NOMO-1 treated with dmso at 0.1 percent for 144 hours (cell line): ENCODE measurements at regions not wholly inside any gene's neighbourhood (a gene's known extent, or its start where the extent isn't known, plus 50 kb on each side); places are given as distances from the start of the nearest gene placed in this dataset.
"Not testable (repeated sequence)": the region's sequence is repeated elsewhere in the genome, so short reads cannot be mapped to it uniquely, and the experiment has no call there.

ENCODE experiments used
- DNase-seq: peaks from one replicate; lab custom pipeline; 2025; ENCODE audit not compliant: unreplicated experiment; lab: John Stamatoyannopoulos, UW

DNA sequence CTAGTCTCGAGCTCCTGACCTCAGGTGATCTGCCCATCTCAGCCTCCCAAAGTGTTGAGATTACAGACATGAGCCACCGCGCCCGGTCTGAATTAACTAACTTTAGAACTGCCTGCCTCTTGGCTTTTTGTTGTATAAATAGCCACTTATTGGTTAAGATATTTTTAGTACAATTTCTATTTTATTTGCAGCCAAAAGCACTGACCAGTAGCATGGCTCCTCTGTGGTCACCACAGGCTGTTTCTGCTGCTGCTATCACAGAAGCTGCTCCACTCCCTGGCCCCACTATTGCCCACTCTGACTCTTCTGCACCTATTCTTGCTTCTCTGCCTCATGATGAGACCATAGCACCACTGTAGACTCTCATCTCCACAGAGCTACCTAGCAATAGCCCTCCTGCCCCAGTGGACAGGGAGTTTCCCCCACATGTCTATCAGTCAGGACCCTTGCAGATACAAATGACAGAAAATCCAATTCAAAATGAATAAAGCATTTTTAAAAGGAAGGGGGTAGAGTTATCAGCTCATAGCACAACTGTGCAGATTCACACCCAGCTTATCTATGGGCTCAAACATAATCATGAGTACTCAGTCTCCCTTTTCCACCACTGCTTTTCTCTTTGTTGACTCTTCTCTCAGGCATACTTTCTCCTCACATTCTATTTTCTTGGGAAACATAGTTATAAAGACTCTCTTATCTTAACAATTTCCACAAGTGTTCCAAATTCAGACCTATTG lies 151.8 kb upstream of the EPB41L4A start:
- DNase-seq = no peak

DNA sequence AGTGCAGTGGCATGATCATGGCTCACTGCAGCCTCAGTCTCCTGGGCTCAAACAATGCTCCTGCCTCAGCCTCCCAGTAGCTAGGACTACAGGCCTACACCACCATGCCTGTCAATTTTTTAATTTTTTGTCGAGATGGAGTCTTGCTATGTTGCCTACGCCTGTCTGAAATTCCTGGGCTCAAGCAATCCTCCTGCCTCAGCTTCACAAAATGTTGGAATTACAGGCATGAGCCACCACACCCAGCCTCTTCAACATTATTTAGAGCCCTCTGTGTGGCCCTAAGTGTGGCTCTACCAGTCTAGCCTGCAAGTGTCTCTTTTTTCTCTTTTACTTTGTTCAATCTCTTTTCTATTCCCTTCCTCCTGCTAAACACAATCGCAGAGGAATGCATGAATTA lies 154.4 kb upstream of the EPB41L4A start:
- no peak for DNase-seq

DNA sequence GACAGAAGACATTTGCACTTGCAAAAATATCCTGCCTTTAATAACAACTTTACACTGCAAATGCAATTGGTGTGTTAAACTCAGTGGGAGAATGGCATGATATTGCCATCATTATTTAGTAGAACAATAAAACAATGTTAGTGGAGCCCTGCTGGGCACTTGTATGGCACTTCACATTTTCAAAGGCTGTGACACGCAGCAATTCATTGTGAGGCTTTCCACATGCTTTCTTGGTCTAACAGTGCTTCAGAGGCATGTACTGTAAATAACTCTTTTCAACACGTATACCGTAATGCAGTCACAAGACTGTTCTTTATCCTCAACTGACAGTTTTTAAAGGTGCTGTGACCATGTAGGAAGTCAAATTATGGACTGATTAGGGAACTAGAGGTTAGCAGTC lies 155.5 kb upstream of the EPB41L4A start:
- no peak for DNase-seq

DNA sequence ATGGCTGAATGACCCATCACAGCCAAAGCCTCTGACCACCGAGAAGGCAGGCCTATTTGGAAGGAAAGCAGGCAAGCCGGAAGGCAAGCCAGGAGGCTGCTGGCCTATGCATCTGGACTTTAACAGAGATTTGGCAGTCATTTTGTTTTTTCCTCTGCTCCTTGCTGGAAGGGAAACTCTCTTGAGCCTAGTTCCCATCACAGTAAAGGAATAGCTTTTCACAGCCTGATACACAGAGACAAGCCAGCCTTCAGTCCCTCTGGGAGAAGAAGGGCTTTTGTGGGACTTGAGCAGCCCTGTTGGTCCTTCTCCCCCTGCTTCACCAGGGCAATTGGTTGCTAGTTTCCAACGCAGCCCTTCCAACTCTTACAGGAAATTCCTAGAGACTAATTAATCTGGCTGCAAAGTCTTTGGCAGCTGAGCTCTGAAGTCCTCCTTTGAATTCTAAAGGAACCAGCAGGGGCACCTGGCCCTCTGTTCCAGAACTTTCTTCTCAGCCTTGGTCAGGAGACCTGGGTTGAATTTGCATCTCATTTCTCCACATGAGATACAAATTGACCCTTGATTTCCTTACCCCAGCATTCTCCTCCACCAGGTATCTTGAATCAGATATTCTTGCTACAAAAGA lies 157.3 kb upstream of the EPB41L4A start:
- no peak for DNase-seq

DNA sequence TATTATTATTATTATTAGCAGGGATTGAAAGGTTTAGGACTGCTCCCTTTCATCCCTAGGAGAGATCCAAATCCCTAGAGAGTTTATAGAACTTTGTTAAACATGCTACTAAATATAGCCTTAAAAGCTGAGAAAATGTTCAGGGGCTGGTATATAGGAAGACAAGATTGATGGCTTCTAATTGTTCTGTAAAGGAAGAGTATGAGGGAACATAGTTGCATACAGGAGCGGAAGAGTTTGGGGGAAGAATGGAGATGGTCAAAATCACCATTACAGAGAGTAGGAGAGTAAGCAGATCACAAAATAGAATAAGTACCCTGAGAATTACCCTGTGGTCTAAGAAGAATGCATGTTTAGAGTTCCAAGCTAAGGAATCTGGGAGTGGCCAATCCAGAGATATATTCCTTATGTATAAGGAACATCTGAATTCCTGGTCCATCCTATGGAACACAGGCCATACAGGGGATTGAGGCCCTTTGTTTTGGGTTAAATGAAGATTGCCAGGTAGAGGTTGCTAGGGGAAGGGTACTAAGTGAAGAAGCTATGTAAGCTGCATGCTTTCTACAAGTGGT lies 158.0 kb upstream of the APC start:
- DNase-seq = no peak

DNA sequence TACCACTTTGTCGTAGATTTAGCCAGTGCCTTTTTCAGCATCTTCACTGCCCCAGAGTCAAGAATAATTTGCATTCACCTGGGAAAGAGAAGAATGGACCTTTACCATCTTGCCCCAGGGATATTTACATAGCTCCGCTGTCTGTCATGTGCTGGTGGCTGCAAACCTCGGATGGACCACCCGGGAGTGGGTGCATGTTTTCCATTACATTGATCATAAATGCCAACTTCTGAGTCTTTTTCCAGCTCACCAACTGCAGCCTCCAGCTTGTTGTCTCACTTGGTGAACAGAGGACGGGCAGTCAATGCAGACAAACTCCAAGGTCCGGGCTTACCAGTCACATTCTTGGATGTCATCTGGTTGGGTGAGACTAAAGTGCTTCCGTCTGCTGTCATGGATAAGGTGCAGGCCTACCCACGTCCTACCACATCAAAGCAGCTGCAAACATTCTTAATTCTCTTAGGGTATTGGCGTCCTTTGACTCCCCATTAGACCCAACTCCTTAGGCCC lies 155.8 kb upstream of the APC start:
- DNase-seq = no peak

DNA sequence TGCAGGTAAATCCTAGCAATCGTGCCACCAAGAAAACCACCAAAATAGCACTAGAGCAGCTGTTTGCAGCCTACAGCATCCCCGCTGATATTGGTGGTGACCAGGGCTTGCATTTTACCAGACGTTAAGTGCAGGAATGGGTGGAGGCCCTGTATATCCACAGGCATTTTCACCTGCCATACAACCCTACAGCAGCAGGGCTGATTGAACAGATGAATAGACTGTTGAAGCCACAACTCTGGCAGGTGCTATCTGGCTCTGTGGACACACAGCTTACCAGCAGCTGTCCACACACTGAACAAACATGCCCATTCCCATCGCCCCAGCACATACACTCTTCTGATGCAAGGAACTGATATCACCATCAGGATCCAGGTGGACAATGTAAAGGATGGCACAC lies 154.5 kb upstream of the APC start:
- DNase-seq = no peak

DNA sequence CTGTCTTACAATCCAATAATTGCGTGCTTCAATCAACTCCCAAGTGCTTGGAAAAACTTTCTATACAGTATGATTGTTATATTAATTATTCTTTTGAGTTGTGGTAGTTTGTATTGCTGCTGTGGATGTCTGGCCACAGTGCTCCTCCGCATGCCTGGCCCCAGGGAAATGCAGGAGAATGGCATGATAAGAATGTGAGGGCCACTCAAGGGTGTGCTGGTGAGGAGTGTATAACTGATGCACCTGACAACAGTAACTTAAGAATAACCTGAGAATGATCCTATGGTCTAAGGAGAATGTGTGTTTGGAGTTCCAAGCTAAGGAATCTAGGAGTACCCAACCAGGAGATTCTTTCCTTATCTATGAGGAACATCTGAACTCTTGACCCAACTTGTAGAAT lies 152.9 kb upstream of the APC start:
- DNase-seq = no peak

DNA sequence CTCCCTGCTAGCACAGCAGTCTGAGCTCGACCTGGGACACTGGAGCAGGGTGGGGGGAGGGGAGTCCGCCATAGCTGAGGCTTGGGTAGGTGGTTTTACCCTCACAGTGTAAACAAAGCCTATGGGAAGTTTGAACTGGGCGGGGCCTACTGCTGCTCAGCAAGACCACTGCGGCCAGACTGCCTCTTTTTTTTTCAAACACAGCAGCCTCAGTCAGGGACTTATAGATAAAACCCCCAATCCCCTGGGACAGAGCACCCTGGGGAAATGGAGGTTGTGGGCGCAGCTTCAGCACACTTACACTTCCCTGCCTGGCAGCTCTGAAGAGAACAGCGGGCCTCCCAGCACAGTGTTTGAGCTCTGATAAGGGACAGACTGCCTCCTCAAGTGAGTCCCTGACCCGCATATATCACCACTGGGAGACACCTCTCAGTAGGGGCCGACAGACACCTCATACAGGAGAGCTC lies 151.1 kb upstream of the APC start:
- no peak for DNase-seq

DNA sequence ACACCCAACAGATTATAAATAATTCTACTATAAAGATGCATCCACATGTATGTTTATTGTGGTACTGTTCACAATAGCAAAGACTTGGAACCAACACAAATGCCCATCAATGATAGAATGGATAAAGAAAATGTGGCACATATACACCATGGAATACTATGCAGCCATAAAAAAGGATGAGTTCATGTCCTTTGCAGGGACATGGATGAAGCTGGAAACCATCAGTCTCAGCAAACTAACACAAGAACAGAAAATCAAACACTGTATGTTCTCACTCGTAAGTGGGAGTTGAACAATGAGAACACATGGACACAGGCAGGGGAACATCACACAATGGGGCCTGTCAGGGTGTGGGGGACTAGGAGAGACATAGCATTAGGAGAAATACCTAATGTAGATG lies 146.8 kb upstream of the APC start:
- DNase-seq = not testable (repeated sequence)

DNA sequence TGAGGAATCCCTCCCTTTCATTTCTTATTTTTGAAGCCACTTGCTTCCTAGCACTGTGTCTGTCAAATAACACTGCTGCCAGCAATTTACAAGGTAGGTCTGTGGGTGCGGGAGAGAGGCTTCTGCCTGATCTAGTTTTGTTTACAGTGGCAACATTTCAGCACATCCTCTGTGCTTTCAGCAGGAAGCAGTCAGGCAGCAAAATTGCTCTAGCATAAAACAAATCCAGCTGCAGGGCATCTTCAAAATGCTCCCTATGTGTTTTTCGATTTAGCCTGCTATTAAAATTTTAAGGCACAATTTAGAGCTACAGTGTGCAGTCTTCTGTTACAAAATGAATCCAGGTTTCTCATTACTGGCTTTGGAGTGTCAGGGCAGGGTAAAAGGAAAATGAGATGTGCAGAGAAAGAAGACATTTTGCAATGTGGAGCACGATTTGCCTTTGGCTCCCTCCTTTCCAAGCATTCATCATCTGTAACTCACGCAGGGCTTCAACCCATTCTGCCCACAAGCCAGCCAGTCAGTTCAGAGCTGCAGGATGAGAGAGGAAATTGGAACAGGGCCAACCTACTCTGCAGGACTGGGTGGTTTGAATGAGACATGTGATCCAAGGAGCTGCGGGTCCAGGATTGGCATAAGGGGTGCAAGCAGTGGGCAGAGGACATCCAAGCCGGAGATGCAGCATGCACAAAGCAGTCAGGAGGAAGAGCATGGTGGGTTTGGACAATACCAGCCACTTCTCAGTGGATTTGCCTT lies 143.4 kb upstream of the APC start:
- no peak for DNase-seq

DNA sequence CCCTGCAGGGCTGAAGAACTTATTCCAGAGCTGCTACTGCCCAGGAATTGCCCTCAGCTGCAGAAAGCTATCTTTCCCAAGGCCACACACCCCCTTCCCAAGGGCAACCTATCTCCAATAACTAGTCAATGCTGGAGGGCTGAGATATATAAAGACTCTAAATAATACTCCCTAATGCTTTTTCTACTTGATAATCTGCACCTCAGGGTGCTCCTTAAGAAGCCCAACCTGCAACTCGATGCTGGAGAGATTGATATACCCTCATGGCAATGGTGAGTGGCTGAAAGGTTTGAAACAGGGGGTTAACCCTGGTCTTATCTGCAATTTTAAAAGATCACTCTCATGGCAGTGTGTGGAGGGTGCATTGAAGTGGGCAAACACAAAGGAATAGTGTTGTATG lies 142.7 kb upstream of the APC start:
- DNase-seq = no peak

DNA sequence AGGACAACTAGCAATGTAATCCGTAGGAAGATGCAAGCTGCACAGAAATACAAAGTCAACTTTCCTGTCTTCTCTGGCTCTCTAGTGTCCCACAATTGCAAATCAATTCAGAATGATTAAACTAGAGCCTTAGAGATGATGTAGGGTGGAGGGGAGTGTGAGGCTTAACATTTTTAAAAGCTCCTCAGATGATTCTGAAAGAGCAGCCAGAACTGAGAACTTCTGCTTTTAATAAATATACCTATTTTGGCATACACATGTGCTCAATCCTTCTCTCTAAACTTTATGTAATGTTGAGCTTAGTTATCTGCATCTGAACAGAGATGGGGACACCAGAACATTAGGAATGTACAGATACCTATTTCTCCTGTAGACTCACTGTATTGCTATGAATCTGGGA lies 139.9 kb upstream of the APC start:
- DNase-seq = no peak

DNA sequence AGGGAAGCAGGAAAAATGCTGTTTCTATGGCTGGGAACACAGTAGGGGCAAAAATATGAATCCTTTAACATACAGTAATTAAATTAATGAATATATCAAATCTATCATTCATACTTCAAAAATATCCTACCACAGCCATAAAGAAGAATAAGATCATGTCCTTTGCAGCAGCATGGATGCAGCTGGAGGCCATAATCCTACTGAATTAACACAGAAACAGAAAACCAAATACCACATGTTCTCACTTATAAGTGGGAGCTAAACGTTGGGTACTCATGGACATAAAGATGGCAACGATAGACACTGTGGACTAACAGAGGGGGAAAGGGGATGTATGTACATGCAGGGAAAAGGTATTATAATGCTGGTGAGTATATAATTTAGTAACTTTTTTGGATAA lies 137.2 kb upstream of the APC start:
- not testable (repeated sequence) for DNase-seq

DNA sequence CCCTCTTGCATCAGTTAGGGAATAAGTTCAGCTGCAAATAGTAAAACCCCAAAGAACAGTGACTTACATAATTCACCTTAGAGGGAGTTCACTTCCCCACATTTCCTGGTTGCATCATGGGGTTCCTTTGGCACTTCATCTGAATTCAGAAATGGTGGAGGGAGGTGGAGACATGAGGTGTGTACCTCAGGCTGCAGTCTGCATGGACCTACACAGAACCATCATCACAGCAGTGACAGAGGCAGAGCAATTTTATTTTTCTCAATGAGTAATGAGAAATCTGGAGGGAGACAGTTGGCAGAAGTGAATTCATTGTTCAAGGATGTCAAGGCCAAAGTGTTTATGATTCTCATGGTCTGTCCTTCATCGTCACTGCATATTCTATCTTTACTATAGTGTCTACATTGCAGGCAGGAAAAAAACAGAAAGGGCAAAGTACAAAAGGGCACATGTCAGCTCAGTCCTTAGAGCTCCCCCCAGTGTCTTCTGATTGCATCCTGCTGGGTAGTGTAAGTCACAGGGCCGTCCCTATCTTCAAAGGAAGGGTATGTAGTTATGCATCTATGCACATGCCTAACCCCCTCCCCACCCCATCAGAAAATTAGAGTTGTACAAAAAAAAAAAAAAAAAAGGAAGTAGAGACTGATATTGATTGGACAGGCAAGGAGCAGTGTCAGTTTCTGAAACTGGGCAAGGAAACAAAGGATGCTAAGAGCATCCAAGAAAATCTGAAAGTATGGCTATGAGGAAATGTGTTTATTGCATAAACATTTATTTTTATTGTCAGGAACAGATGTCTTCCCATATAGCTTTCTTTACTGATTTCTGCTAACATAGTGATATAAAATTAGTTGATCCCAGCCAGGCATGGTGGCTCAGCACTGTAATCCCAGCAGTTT lies 132.7 kb upstream of the APC start:
- peak; percentile 31 for DNase-seq

DNA sequence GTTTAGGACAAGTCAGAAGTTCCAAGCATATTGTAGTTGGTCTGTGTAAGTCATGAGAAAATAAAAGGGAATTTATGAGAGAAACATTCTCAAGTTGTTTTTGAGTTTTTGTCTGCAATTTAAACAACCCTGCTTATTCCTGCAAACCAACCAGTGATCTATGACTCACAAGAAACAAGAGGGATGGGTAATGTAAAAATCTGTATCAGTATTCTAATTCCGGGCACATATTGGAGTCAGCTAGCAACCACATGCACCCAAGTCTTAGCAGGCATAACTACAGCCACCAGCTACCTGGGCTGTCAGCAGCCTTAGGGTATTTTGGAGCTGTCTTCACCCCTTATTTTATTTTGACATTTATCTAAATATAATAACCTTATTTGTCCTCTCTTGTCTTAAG lies 128.7 kb upstream of the APC start:
- DNase-seq = no peak

DNA sequence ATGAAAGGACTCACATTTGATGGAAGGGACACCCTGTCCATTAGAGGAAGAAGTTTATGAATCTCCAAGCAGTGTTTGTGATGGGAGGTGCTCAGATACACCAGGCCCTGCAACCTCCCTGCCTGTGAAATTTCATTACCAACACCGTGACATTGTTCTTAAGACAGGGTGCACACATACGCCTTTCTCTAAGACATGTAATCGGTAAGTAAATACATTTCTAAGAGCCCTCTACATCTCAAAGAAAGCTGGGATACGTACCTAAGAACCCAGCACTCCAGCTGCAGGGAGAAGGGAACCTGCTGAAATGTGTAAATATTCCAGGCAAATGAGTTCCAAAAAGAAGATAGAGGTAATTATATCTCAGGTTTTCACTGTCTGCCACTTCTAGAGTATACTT lies 125.0 kb upstream of the APC start:
- no peak for DNase-seq

DNA sequence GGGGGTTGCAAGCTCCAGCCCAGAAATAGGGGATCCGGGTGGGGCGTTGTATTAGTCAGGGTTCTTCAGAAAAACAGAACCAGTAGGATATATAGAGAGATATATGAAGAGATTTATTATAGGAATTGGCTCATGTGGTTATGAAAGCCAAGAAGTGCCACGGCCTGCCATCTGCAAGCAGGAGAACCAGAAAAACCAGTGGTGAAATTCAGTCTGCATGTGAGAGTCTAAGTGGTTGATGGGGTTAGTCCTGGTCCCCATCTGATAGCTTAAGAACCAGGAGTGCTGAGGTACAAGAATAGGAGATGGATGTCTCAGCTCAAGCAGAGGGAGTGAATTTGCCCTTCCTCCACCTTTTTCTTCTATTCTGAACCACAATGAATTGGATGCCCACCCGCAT lies 123.4 kb upstream of the APC start:
- DNase-seq = no peak

DNA sequence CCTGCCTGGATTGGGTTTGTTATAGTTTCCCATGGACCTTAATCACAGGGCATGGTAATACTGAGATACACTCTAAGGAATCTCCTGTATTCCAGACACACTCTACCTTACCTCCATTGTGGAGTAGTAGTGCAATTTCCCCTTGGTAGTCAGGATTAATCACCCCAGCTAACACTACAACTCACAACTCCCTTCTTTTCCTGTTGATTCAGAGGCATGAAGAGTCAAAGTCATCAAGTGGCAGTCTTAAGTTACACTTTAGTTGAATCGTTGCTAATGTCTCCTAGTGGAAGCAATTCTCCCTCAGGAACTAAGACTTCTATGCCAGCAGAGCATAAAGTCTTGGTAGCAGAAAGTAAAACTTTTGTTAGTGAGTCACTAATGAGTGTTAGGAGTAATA lies 122.7 kb upstream of the APC start:
- DNase-seq = no peak

DNA sequence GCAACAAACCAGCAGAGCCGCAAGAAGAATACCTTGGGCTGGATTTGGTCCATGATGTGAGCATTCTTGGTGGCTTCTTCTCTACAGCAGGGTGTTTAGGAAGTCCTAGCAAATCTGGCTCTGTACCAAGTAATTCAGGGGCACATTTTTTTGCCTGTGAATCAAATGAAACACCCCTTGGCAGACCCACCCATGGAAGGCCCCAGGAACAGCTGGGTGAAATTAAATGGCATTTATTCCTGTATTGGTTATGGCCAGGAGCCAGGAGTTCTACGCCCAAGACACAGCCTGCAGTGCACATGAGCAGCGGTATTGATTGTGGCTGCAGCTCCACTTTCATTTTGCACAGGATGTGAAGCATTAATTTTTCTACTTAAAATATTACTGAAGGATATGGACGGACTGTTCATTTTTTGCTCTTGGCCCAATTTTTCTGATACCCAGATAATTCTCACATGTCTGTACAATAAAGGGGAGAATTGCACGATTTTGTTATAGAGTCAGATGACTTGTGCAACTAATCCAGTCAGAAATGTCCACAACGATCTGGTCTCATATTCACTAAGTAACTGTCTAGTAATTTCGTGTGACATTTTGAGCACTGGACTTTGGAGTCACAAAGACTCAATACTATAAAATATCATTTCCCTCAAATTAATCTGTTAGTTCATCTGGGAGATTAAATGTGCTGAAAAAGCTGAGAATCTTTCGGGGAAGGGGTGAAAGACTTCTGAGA lies 120.7 kb upstream of the APC start:
- DNase-seq = no peak
